Endothelial cell of umbilical vein (primary cell): ENCODE measurements at regions not wholly inside any gene's neighbourhood (a gene's known extent, or its start where the extent isn't known, plus 50 kb on each side); places are given as distances from the start of the nearest gene placed in this dataset.

ENCODE experiments used
- BruUV-seq: library from RNA; stranded (reverse); fragments of 400-500 nt; replicated peaks from 2 replicates; lab custom pipeline; 2021; lab: Mats Ljungman, UMichigan
- CTCF ChIA-PET: fragments of 300-600, 350-600 bp; sonication (Branson Sonifier 250); formaldehyde crosslinking; loops from one replicate; lab custom pipeline; 2021; ENCODE audit warnings: antibody characterized with exemption, inconsistent platforms; lab: Charles Lee
- POLR2A ChIA-PET: fragments of 300-600, 350-600 bp; sonication (Branson Sonifier 250); formaldehyde crosslinking; loops from one replicate; lab custom pipeline; 2021; ENCODE audit warnings: antibody characterized with exemption, inconsistent platforms; lab: Charles Lee
- DNase-seq: peaks from one replicate; pipeline ENCODE4 v3.0.0-alpha.2; 2011; ENCODE audit warnings: low read depth, low spot score
- FAIRE-seq: peaks from 2 replicates; lab custom pipeline; 2011; peaks lifted over from hg19 to GRCh38; lab: Jason Lieb, UNC
- H2AFZ ChIP-seq: 2 replicates; pipeline ENCODE4 v1.6.0; 2012; ENCODE audit warnings: low read depth, low read length, control low read depth, inconsistent platforms
- H3K27ac ChIP-seq: 2 replicates; pipeline ENCODE4 v1.5.1; 2011; ENCODE audit warnings: low read depth, mild to moderate bottlenecking, control low read depth, low read length, moderate library complexity; ENCODE audit not compliant: insufficient read depth
- H3K27me3 ChIP-seq, 2 experiments: 2 replicates each; pipeline versions ENCODE4 v1.6.0 to v1.6.1; 2011; ENCODE audit warnings: low read length in 2 of 2, mixed read lengths in 1 of 2; ENCODE audit not compliant: control insufficient read depth in 2 of 2, insufficient read depth in 2 of 2
- H3K36me3 ChIP-seq, 2 experiments: 2 replicates in 1 of 2; 3 replicates in 1 of 2; pipeline ENCODE4 v1.5.1; 2011; ENCODE audit warnings: low read length in 2 of 2, mild to moderate bottlenecking in 1 of 2, moderate library complexity in 1 of 2; ENCODE audit not compliant: control insufficient read depth in 2 of 2, insufficient read depth in 2 of 2; ENCODE audit errors: extremely low read depth in 1 of 2
- H3K4me1 ChIP-seq: 3 replicates; pipeline ENCODE4 v1.5.1; 2011; ENCODE audit warnings: mild to moderate bottlenecking, low read length; ENCODE audit not compliant: control insufficient read depth, insufficient read depth; ENCODE audit errors: extremely low read depth
- H3K4me2 ChIP-seq: 2 replicates; pipeline ENCODE4 v1.6.1; 2011; ENCODE audit warnings: low read length, control low read depth, mixed read lengths; ENCODE audit not compliant: insufficient read depth
- H3K4me3 ChIP-seq, 3 experiments: fragments of 200-600 bp in 1 of 3; sonication (generic), shearing (Covaris generic) in 1 of 3; replicated peaks in 1 of 3; 2 replicates each; pipeline ENCODE4 v1.5.1; 2011 to 2016; ENCODE audit warnings: control low read depth in 3 of 3, low read length in 3 of 3, mild to moderate bottlenecking in 2 of 3, inconsistent platforms in 1 of 3, low read depth in 1 of 3, moderate library complexity in 1 of 3; ENCODE audit not compliant: insufficient read depth in 1 of 3
- H3K79me2 ChIP-seq: 2 replicates; pipeline ENCODE4 v1.6.0; 2012; ENCODE audit warnings: low read length, inconsistent platforms; ENCODE audit not compliant: control insufficient read depth, insufficient read depth
- H3K9ac ChIP-seq: replicated peaks from 2 replicates; pipeline ENCODE3; 2011; ENCODE audit warnings: low read length, control low read depth; ENCODE audit not compliant: insufficient read depth; ENCODE audit errors: extremely low read depth
- H3K9me1 ChIP-seq: replicated peaks from 3 replicates; pipeline ENCODE4 v1.6.0; 2011; ENCODE audit warnings: mild to moderate bottlenecking, low read length; ENCODE audit not compliant: control insufficient read depth, insufficient read depth; ENCODE audit errors: extremely low read depth
- H3K9me3 ChIP-seq: replicated peaks from 2 replicates; pipeline ENCODE4 v1.5.1; 2012; ENCODE audit warnings: low read length, inconsistent platforms; ENCODE audit not compliant: control insufficient read depth, insufficient read depth
- H4K20me1 ChIP-seq: replicated peaks from 2 replicates; pipeline ENCODE3; 2011; ENCODE audit warnings: mild to moderate bottlenecking, low read length; ENCODE audit not compliant: control insufficient read depth, insufficient read depth; ENCODE audit errors: extremely low read depth
- EZH2 ChIP-seq: IDR thresholded peaks from 2 replicates; pipeline ENCODE4 v1.6.1; 2012; ENCODE audit warnings: borderline replicate concordance, low read depth, mild to moderate bottlenecking, moderate library complexity, low read length, inconsistent platforms; ENCODE audit not compliant: severe bottlenecking
- FOS ChIP-seq: IDR thresholded peaks from 2 replicates; pipeline ENCODE4 v1.6.1; 2011; ENCODE audit warnings: mild to moderate bottlenecking, low read length, moderate library complexity, borderline replicate concordance; ENCODE audit not compliant: insufficient read depth
- GATA2 ChIP-seq: IDR thresholded peaks from 2 replicates; pipeline ENCODE4 v1.7.0; 2011; ENCODE audit warnings: low read depth, mild to moderate bottlenecking, moderate library complexity, mixed read lengths, low read length; ENCODE audit not compliant: insufficient read length, insufficient read depth
- JUN ChIP-seq: IDR thresholded peaks from 2 replicates; pipeline ENCODE4 v1.6.1; 2011; ENCODE audit warnings: borderline replicate concordance, low read depth; ENCODE audit not compliant: insufficient read length, insufficient read depth
- MYC ChIP-seq: IDR thresholded peaks from one replicate; pipeline ENCODE4 v1.6.1; 2011; ENCODE audit warnings: mild to moderate bottlenecking, low read depth, low read length
- POLR2A ChIP-seq: IDR thresholded peaks from 2 replicates; pipeline ENCODE4 v1.6.1; 2012; ENCODE audit warnings: low read depth, mild to moderate bottlenecking, control low read depth, low read length
- POLR2AphosphoS5 ChIP-seq: IDR thresholded peaks from 2 replicates; pipeline ENCODE4 v1.6.1; 2012; ENCODE audit warnings: low read depth, mild to moderate bottlenecking, control low read depth, low read length, moderate library complexity; ENCODE audit not compliant: insufficient read depth
- dilution Hi-C: fragments of 300-500 bp; cut with MboI; formaldehyde crosslinking; loops from one replicate; pipeline ENCODE4 v1.15.0; 2019; ENCODE audit warnings: low sequenced_read_pairs; ENCODE audit not compliant: extremely low pct_ligation_motif_present
- intact Hi-C: fragments of 100-400 bp; cut with micrococcal nuclease; formaldehyde crosslinking; loops from one replicate; pipeline ENCODE4 v1.10.0; 2022
- TF ChIP-seq, protein P1 (sequence below): IDR thresholded peaks from 2 replicates; pipeline ENCODE4 v1.6.1; 2011; ENCODE audit not compliant: insufficient read depth, insufficient read length
- TF ChIP-seq, protein P2 (sequence below), 2 donors: IDR thresholded peaks; 1 replicate in 1 of 2; 2 replicates in 1 of 2; pipeline ENCODE4 v1.5.1; 2011; ENCODE audit warnings: low read length in 2 of 2, mild to moderate bottlenecking in 2 of 2, moderate library complexity in 2 of 2, control low read depth in 1 of 2, inconsistent platforms in 1 of 2, low read depth in 1 of 2; ENCODE audit not compliant: insufficient read depth in 1 of 2; ENCODE audit errors: extremely low read depth in 1 of 2

DNA sequence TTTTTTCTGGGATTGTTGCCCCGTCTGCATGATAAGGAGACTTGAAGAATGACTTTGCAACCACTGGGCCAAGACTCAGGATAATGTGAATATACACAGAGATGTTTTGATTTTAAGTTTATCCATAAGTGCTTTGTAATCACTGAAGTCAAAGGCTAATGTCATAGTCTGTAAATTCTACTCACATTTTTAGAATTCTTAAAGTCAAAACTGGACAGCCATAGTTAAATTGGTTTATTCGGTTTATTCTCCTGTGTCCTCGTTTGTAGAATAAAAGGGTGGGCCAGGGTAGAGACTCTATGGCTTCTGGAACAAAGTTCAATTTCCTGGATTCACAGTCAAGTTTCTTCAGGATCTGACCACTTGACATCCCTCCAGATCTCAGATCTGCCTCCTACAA is 327.7 kb upstream of the TNC start:
- no peak for DNase-seq
- ChIA-PET POLR2A (no interaction called here), CTCF (no interaction called here)
- no peaks in the 10 kb centered on the region for H3K9me3 ChIP-seq
- no peaks in the 10 kb centered on the region for H3K9me1 ChIP-seq
- dilution Hi-C loops = no loop called here
- H3K27ac ChIP-seq = no peak overlapping the region
- no peak for FAIRE-seq
- no peaks in the 10 kb centered on the region for H3K79me2 ChIP-seq
- H3K36me3 ChIP-seq = no peaks in the 10 kb centered on the region
- H4K20me1 ChIP-seq = no peaks in the 10 kb centered on the region
- TF ChIP-seq, protein P1, sequence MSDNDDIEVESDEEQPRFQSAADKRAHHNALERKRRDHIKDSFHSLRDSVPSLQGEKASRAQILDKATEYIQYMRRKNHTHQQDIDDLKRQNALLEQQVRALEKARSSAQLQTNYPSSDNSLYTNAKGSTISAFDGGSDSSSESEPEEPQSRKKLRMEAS = no peak
- TF ChIP-seq EZH2 (no peak), POLR2AphosphoS5 (no peak), FOS (no peak), JUN (no peak), POLR2A (no peak), MYC (no peak), GATA2 (no peak)
- TF ChIP-seq, protein P2, sequence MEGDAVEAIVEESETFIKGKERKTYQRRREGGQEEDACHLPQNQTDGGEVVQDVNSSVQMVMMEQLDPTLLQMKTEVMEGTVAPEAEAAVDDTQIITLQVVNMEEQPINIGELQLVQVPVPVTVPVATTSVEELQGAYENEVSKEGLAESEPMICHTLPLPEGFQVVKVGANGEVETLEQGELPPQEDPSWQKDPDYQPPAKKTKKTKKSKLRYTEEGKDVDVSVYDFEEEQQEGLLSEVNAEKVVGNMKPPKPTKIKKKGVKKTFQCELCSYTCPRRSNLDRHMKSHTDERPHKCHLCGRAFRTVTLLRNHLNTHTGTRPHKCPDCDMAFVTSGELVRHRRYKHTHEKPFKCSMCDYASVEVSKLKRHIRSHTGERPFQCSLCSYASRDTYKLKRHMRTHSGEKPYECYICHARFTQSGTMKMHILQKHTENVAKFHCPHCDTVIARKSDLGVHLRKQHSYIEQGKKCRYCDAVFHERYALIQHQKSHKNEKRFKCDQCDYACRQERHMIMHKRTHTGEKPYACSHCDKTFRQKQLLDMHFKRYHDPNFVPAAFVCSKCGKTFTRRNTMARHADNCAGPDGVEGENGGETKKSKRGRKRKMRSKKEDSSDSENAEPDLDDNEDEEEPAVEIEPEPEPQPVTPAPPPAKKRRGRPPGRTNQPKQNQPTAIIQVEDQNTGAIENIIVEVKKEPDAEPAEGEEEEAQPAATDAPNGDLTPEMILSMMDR (IDR thresholded peaks at IDR 0.05; ENCODE audit: extremely low read depth in 1 of 2, insufficient read depth in 1 of 2, low read depth in 1 of 2, low read length in 2 of 2) = no peak
- no peak overlapping the region for H3K4me2 ChIP-seq
- no peak overlapping the region for H3K9ac ChIP-seq
- H3K4me3 ChIP-seq = no peak overlapping the region
- no TSS peak for BruUV-seq
- intact Hi-C loops = no loop called here
- no peaks in the 10 kb centered on the region for H3K4me1 ChIP-seq
- H3K27me3 ChIP-seq = no peaks in the 10 kb centered on the region
- no peak overlapping the region for H2AFZ ChIP-seq
